ENCODE measurements at regions not wholly inside any gene's neighbourhood (a gene's known extent, or its start where the extent isn't known, plus 50 kb on each side); places are given as distances from the start of the nearest gene placed in this dataset.

GRCh38 chr2:80822999-80823398 is 518.4 kb upstream of the LRRTM1 start:
- H3K27me3 ChIP-seq = no peaks in the 10 kb centered on the region
- no peak overlapping the region for H3K4me3 ChIP-seq
- H3K9me3 ChIP-seq = peaks cover 0 to 16% of the 10 kb centered on the region in 2 donors
- ATAC-seq (no peak), DNase-seq (no peak)
- TF ChIP-seq CTCF (IDR thresholded peaks at IDR 0.05) = no peak
- intact Hi-C loops (cut with DNase I) = no loop called here
- H3K36me3 ChIP-seq = no peaks in the 10 kb centered on the region
- H3K4me1 ChIP-seq = no peaks in the 10 kb centered on the region
- H3K27ac ChIP-seq = no peak overlapping the region

GRCh38 chr2:80815259-80815658 is 510.7 kb upstream of the LRRTM1 start:
- no peak overlapping the region for H3K4me3 ChIP-seq
- no peaks in the 10 kb centered on the region for H3K27me3 ChIP-seq
- no peak for TF ChIP-seq CTCF (IDR thresholded peaks at IDR 0.05)
- no peak overlapping the region for H3K27ac ChIP-seq
- intact Hi-C loops (cut with DNase I) = no loop called here
- H3K9me3 ChIP-seq = peaks cover 0 to 40% of the 10 kb centered on the region in 2 donors
- no peaks in the 10 kb centered on the region for H3K36me3 ChIP-seq
- ATAC-seq = no peak
- no peak for DNase-seq
- no peaks in the 10 kb centered on the region for H3K4me1 ChIP-seq

- no peak overlapping the region for H3K27ac ChIP-seq
- H3K27me3 ChIP-seq = no peaks in the 10 kb centered on the region
- intact Hi-C loops (cut with DNase I) = no loop called here
- H3K4me3 ChIP-seq = no peak overlapping the region
- H3K9me3 ChIP-seq = peaks cover 0 to 10% of the 10 kb centered on the region in 2 donors
- no peak for ATAC-seq
- no peaks in the 10 kb centered on the region for H3K4me1 ChIP-seq
- no peak for DNase-seq
- TF ChIP-seq CTCF (IDR thresholded peaks at IDR 0.05) = no peak
- H3K36me3 ChIP-seq = no peaks in the 10 kb centered on the region
These were observed 482.0 kb upstream of the LRRTM1 start for GRCh38 chr2:80786584-80786983.

GRCh38 chr2:80778704-80779103 is 474.2 kb upstream of the LRRTM1 start:
- Histone ChIP-seq H3K4me3 (no peak overlapping the region), H3K4me1 (no peaks in the 10 kb centered on the region), H3K27ac (no peak overlapping the region), H3K9me3 (peaks cover 0 to 10% of the 10 kb centered on the region in 2 donors), H3K36me3 (no peaks in the 10 kb centered on the region), H3K27me3 (no peaks in the 10 kb centered on the region)
- TF ChIP-seq CTCF (IDR thresholded peaks at IDR 0.05) = no peak
- ATAC-seq = no peak
- intact Hi-C loops (cut with DNase I) = no loop called here
- no peak for DNase-seq

GRCh38 chr2:80748592-80748991 is 444.0 kb upstream of the LRRTM1 start:
- Histone ChIP-seq H3K27ac (no peak overlapping the region), H3K9me3 (peaks cover 0 to 4% of the 10 kb centered on the region in 2 donors), H3K27me3 (no peaks in the 10 kb centered on the region), H3K4me3 (no peak overlapping the region), H3K36me3 (no peaks in the 10 kb centered on the region), H3K4me1 (no peaks in the 10 kb centered on the region)
- DNase-seq (no peak), ATAC-seq (no peak)
- intact Hi-C loops (cut with DNase I) = no loop called here
- TF ChIP-seq CTCF (IDR thresholded peaks at IDR 0.05) = no peak

All from left lung (tissue), 4 donors.